GM19397 (cell line): ENCODE measurements at regions not wholly inside any gene's neighbourhood (a gene's known extent, or its start where the extent isn't known, plus 50 kb on each side); places are given as distances from the start of the nearest gene placed in this dataset.

Source experiments
- ATAC-seq: cut with Tn5 transposase; IDR thresholded peaks from one replicate; pipeline ENCODE4 v1.9.1; 2021; ENCODE audit warnings: mild to moderate bottlenecking, moderate library complexity; ENCODE audit not compliant: unreplicated experiment

- no peak for ATAC-seq
Observed at GRCh38 chr13:106919133-106919532, 351.2 kb upstream of the ARGLU1 start.

- no peak for ATAC-seq
Observed at GRCh38 chr13:106918557-106918860, 350.6 kb upstream of the ARGLU1 start.

GRCh38 chr13:106917673-106918556 is 350.0 kb upstream of the ARGLU1 start:
- ATAC-seq = peak; percentile 97

- ATAC-seq = no peak
Observed at GRCh38 chr13:106917024-106917571, 349.2 kb upstream of the ARGLU1 start.

GRCh38 chr13:106916329-106916976 is 348.5 kb upstream of the ARGLU1 start:
- ATAC-seq = no peak

- no peak for ATAC-seq
Observed at GRCh38 chr13:106915146-106915545, 347.2 kb upstream of the ARGLU1 start.

- no peak for ATAC-seq
Observed at GRCh38 chr13:106911627-106912026, 343.7 kb upstream of the ARGLU1 start.

GRCh38 chr13:106911020-106911419 is 343.1 kb upstream of the ARGLU1 start:
- no peak for ATAC-seq

- no peak for ATAC-seq
Observed at GRCh38 chr13:106906426-106906996, 338.6 kb upstream of the ARGLU1 start.

GRCh38 chr13:106905380-106906162 is 337.6 kb upstream of the ARGLU1 start:
- ATAC-seq = no peak

- no peak for ATAC-seq
Observed at GRCh38 chr13:106899442-106899841, 331.5 kb upstream of the ARGLU1 start.

GRCh38 chr13:106898231-106898630 is 330.3 kb upstream of the ARGLU1 start:
- no peak for ATAC-seq

- ATAC-seq = no peak
Observed at GRCh38 chr13:106888148-106888547, 320.2 kb upstream of the ARGLU1 start.

GRCh38 chr13:106887686-106888085 is 319.7 kb upstream of the ARGLU1 start:
- no peak for ATAC-seq

- no peak for ATAC-seq
Observed at GRCh38 chr13:106883976-106884375, 316.0 kb upstream of the ARGLU1 start.

- ATAC-seq = no peak
Observed at GRCh38 chr13:106882246-106882645, 314.3 kb upstream of the ARGLU1 start.

- no peak for ATAC-seq
Observed at GRCh38 chr13:106879806-106880205, 311.9 kb upstream of the ARGLU1 start.

- no peak for ATAC-seq
Observed at GRCh38 chr13:106874323-106874722, 306.4 kb upstream of the ARGLU1 start.

- ATAC-seq = no peak
Observed at GRCh38 chr13:106873810-106874209, 305.9 kb upstream of the ARGLU1 start.

GRCh38 chr13:106867249-106867648 is 299.3 kb upstream of the ARGLU1 start:
- no peak for ATAC-seq
